ENCODE measurements at regions not wholly inside any gene's neighbourhood (a gene's known extent, or its start where the extent isn't known, plus 50 kb on each side); places are given as distances from the start of the nearest gene placed in this dataset.

GRCh38 chrX:41003506-41004270, 81.6 kb upstream of the USP9X start:
- no peak overlapping the region for H3K14ac ChIP-seq (ENCODE audit: insufficient read depth, low read length)
- H2BK15ac ChIP-seq (ENCODE audit: low read depth, low read length), result no peak overlapping the region
- peaks cover 0 to 10% (median 7%) of the 10 kb centered on the region in 3 experiments; a peak in 4 of 7 replicates for H3K36me3 Mint-ChIP-seq (ENCODE audit: insufficient read depth in 1 of 3, low read depth in 3 of 3)
- H4K8ac ChIP-seq (replicated peaks; ENCODE audit: insufficient read length, low read depth, low read length), result no peak overlapping the region
- H3K56ac ChIP-seq (ENCODE audit: insufficient read length, low read depth, low read length), result no peak overlapping the region
- H3K9me3 Mint-ChIP-seq, result peaks cover 65 to 71% of the 10 kb centered on the region in 2 experiments
- H2BK20ac ChIP-seq (ENCODE audit: low read depth, low read length, poor library complexity, severe bottlenecking), result no peak overlapping the region
- no peak overlapping the region for H3T11ph ChIP-seq (ENCODE audit: low read length)
- no peak overlapping the region for H3K4me3 Mint-ChIP-seq
- no peak overlapping the region for H2BK5ac ChIP-seq (ENCODE audit: insufficient read length, low read length)
- H3K23ac ChIP-seq (ENCODE audit: insufficient read length, low read depth, low read length), result no peak overlapping the region
- H2AK5ac ChIP-seq (ENCODE audit: insufficient read length, low read length), result no peak overlapping the region
- H3K4me1 ChIP-seq (ENCODE audit: insufficient read depth, low read length), result peaks cover 2% of the 10 kb centered on the region; the same call in 1 of the 2 replicates
- H3K79me2 ChIP-seq (ENCODE audit: insufficient read depth, low read length), result no peaks in the 10 kb centered on the region
- H3K4me1 Mint-ChIP-seq, result peaks cover 7% of the 10 kb centered on the region in 2 experiments
- no peaks in the 10 kb centered on the region for H3K79me1 ChIP-seq (ENCODE audit: insufficient read depth, low read depth, low read length, poor library complexity, severe bottlenecking)
- no peak overlapping the region for H3K4ac ChIP-seq (ENCODE audit: low read depth, low read length)
- no peak for TF ChIP-seq CTCF (conservative IDR thresholded peaks at IDR 0.05)
- no peaks in the 10 kb centered on the region for H4K20me1 ChIP-seq (ENCODE audit: control insufficient read depth, insufficient read depth, insufficient read length)
- DNase-seq, result no peak
- H2BK120ac ChIP-seq (ENCODE audit: low read depth, low read length, poor library complexity, severe bottlenecking), result no peak overlapping the region
- no peak overlapping the region for H4K91ac ChIP-seq (ENCODE audit: insufficient read length, low read depth, low read length)
- no peaks in the 10 kb centered on the region; the same call in none of the 2 replicates for H3K27me3 Mint-ChIP-seq (ENCODE audit: low read depth)
- H3K9me3 ChIP-seq (ENCODE audit: control insufficient read depth, low read depth, low read length), result no peaks in the 10 kb centered on the region
- H3K27ac ChIP-seq (ENCODE audit: insufficient read length, low read depth, low read length), result no peak overlapping the region
- H2AFZ ChIP-seq (ENCODE audit: low read length), result no peak overlapping the region
- H3K27ac Mint-ChIP-seq, result no peak overlapping the region
- H3K4me2 ChIP-seq (ENCODE audit: insufficient read depth, insufficient read length, low read length), result no peak overlapping the region
- H4K5ac ChIP-seq (ENCODE audit: insufficient read length, low read depth, low read length), result no peak overlapping the region
- no peaks in the 10 kb centered on the region for H3K27me3 ChIP-seq (ENCODE audit: insufficient read depth, low read length)
- H3K18ac ChIP-seq (ENCODE audit: insufficient read length, low read depth, low read length), result no peak overlapping the region
- H2BK12ac ChIP-seq (ENCODE audit: insufficient read length, low read depth, low read length), result no peak overlapping the region
- WGBS (ENCODE audit: extremely low coverage, insufficient read length, low lambda C conversion rate), result no CpG with 5 or more reads among the region's 3 CpGs
- H3K9ac ChIP-seq (ENCODE audit: extremely low read depth, insufficient read length, low read length), result no peak overlapping the region
- H3K23me2 ChIP-seq (ENCODE audit: insufficient read length, low read depth, low read length, poor library complexity, severe bottlenecking), result no peaks in the 10 kb centered on the region
